Prostate gland (tissue), 2 donors: ENCODE measurements at regions not wholly inside any gene's neighbourhood (a gene's known extent, or its start where the extent isn't known, plus 50 kb on each side); places are given as distances from the start of the nearest gene placed in this dataset.
"Not testable (repeated sequence)": the region's sequence is repeated elsewhere in the genome, so short reads cannot be mapped to it uniquely, and the experiment has no call there.

ENCODE experiments used
- DNase-seq: peaks from one replicate; pipeline ENCODE4 v3.0.0-alpha.2; 2019; ENCODE audit warnings: low spot score
- H3K27ac ChIP-seq, 2 donors: fragments of 200-600 bp; sonication (generic); 2 replicates each; pipeline ENCODE4 v1.5.1; 2017 to 2019
- H3K27me3 ChIP-seq: fragments of 200-600 bp; sonication (generic); replicated peaks from 2 replicates; pipeline ENCODE4 v1.5.1; 2019; ENCODE audit not compliant: insufficient read depth
- H3K36me3 ChIP-seq, 2 donors: fragments of 200-600 bp; sonication (generic); 1 replicate in 1 of 2; 2 replicates in 1 of 2; pipeline versions ENCODE4 v1.5.1 to v1.8.1; 2017 to 2019
- H3K4me1 ChIP-seq: fragments of 200-600 bp; sonication (generic); replicated peaks from 2 replicates; pipeline ENCODE4 v1.5.1; 2019
- H3K4me3 ChIP-seq, 2 donors: fragments of 200-600 bp; sonication (generic); 2 replicates each; pipeline ENCODE4 v1.5.1; 2017 to 2019
- H3K9me3 ChIP-seq: fragments of 200-600 bp; sonication (generic); 2 replicates; pipeline ENCODE4 v1.5.1; 2017
- CTCF ChIP-seq, 4 experiments: fragments of 200-600 bp in 2 of 4; fragments of 450-650 bp in 2 of 4; sonication (generic) in 2 of 4; IDR thresholded peaks; 1 replicate in 3 of 4; 2 replicates in 1 of 4; pipeline ENCODE4 v1.5.1; 2016 to 2019; ENCODE audit warnings: antibody characterized with exemption in 4 of 4, mild to moderate bottlenecking in 2 of 4, moderate library complexity in 2 of 4
- POLR2A ChIP-seq: fragments of 450-650 bp; IDR thresholded peaks from one replicate; pipeline ENCODE4 v1.6.1; 2016; ENCODE audit warnings: antibody characterized with exemption, mild to moderate bottlenecking
- POLR2AphosphoS5 ChIP-seq: sonication (generic); formaldehyde crosslinking; IDR thresholded peaks from one replicate; pipeline ENCODE4 v1.6.1; 2017; ENCODE audit warnings: antibody characterized with exemption
- WGBS: methylation state at CpG from one replicate; pipeline ENCODE4 v1.1.5; 2018; 5-methylcytosine and 5-hydroxymethylcytosine counted together
- intact Hi-C: fragments of 100-400 bp; cut with DNase I; formaldehyde crosslinking; loops from one replicate; pipeline ENCODE4 v1.14.2; 2022

GRCh38 chr14:43745746-43746145 lies 761.3 kb downstream of the FSCB start:
- 96% methylated on average over 1 of the region's 1 CpG for WGBS
- no peak for DNase-seq
- Histone ChIP-seq H3K27me3 (no peaks in the 10 kb centered on the region), H3K4me1 (no peaks in the 10 kb centered on the region), H3K9me3 (no peaks in the 10 kb centered on the region), H3K36me3 (no peaks in the 10 kb centered on the region), H3K27ac (no peak overlapping the region), H3K4me3 (no peak overlapping the region)
- intact Hi-C loops = no loop called here
- TF ChIP-seq POLR2A (no peak), CTCF (IDR thresholded peaks at IDR 0.05) (no peak), POLR2AphosphoS5 (no peak)

DNA sequence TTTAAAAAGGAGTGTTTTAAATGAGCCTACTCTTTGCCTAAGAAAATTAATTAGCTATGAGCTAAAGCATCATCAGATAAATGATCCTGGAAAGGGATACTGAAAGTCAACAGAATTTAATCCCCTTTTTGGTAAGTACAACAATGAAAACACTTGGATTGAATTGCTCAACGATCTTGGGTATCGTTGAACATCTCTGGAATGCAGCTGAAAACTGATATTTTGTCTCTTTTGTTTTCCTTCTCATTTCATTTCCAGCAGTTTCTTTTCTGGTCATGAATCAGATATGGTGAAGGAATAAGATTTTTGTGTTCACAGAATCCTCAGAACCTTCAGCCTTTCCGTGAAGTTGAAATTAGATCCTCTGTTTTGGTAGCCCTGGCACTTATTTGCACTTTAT lies 771.2 kb downstream of the FSCB start:
- H3K9me3 ChIP-seq = no peaks in the 10 kb centered on the region
- no peak for TF ChIP-seq POLR2A
- TF ChIP-seq CTCF (IDR thresholded peaks at IDR 0.05) = no peak
- no peak for TF ChIP-seq POLR2AphosphoS5
- H3K36me3 ChIP-seq = no peaks in the 10 kb centered on the region
- H3K27me3 ChIP-seq = no peaks in the 10 kb centered on the region
- intact Hi-C loops = no loop called here
- H3K4me1 ChIP-seq = no peaks in the 10 kb centered on the region
- H3K4me3 ChIP-seq = no peak overlapping the region
- 15% methylated on average over 3 of the region's 3 CpGs for WGBS
- no peak overlapping the region for H3K27ac ChIP-seq
- DNase-seq = no peak

GRCh38 chr14:43729143-43729542 lies 777.9 kb downstream of the FSCB start:
- Histone ChIP-seq H3K27ac (no peak overlapping the region), H3K36me3 (no peaks in the 10 kb centered on the region), H3K4me3 (no peak overlapping the region), H3K4me1 (no peaks in the 10 kb centered on the region), H3K9me3 (no peaks in the 10 kb centered on the region), H3K27me3 (no peaks in the 10 kb centered on the region)
- intact Hi-C loops = no loop called here
- 78% methylated on average over 4 of the region's 4 CpGs for whole genome bisulfite sequencing
- TF ChIP-seq CTCF (IDR thresholded peaks at IDR 0.05) (no peak), POLR2A (no peak), POLR2AphosphoS5 (no peak)
- no peak for DNase-seq

DNA sequence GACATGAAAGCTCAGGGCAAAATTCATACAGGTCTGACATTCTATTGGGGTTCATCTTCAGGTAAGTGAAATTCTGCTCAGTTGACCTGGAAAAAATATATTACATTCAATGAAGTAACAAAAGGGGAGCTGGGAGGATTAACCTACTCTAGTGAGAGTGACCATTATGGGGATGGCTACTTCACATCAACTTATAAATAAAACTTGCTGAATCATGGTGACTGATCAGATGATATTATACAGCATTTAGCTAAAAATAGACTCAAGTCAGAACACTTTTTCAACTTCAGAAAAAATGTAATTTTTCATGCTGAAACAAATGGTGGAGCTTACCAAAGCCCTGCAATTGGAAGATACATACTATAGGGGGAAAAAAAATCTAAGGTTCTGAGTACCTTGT lies 800.2 kb downstream of the FSCB start:
- Histone ChIP-seq H3K4me3 (no peak overlapping the region), H3K9me3 (no peaks in the 10 kb centered on the region), H3K36me3 (no peaks in the 10 kb centered on the region), H3K4me1 (no peaks in the 10 kb centered on the region), H3K27me3 (no peaks in the 10 kb centered on the region), H3K27ac (no peak overlapping the region)
- DNase-seq = no peak
- intact Hi-C loops = no loop called here
- TF ChIP-seq CTCF (IDR thresholded peaks at IDR 0.05) = no peak
- TF ChIP-seq POLR2AphosphoS5 = no peak
- TF ChIP-seq POLR2A = no peak

GRCh38 chr14:43698561-43699284 lies 808.4 kb downstream of the FSCB start:
- H3K27ac ChIP-seq, intact Hi-C loops, H3K4me3 ChIP-seq, H3K4me1 ChIP-seq, H3K27me3 ChIP-seq, H3K9me3 ChIP-seq, DNase-seq, H3K36me3 ChIP-seq: not testable (repeated sequence)
- 89% methylated on average over 19 of the region's 20 CpGs for WGBS
